Panc1 (cell line): ENCODE measurements at regions not wholly inside any gene's neighbourhood (a gene's known extent, or its start where the extent isn't known, plus 50 kb on each side); places are given as distances from the start of the nearest gene placed in this dataset.

ENCODE experiments used
- ATAC-seq: fragments of 200-7000 bp; cut with Tn5 transposase; 2 replicates; pipeline ENCODE4 v1.9.1; 2020; ENCODE audit warnings: mild to moderate bottlenecking, moderate library complexity
- BruUV-seq: library from RNA; stranded (reverse); fragments of 400-500 nt; replicated peaks from 2 replicates; lab custom pipeline; 2021; lab: Mats Ljungman, UMichigan
- CTCF ChIA-PET: fragments of 300-600 bp; sonication (Branson Sonifier 250); formaldehyde crosslinking; loops from one replicate; lab custom pipeline; 2022; ENCODE audit warnings: antibody characterized with exemption; lab: Charles Lee
- POLR2A ChIA-PET: fragments of 300-600 bp; sonication (Branson Sonifier 250); formaldehyde crosslinking; loops from one replicate; lab custom pipeline; 2022; ENCODE audit warnings: antibody characterized with exemption; lab: Charles Lee
- DNase-seq: peaks from one replicate; pipeline ENCODE4 v3.0.0-alpha.2; 2010; ENCODE audit warnings: low read depth, low spot score
- H3K27ac ChIP-seq: 2 replicates; pipeline ENCODE4 v1.5.1; 2011; ENCODE audit warnings: mild to moderate bottlenecking, low read length, inconsistent platforms
- H3K27me3 ChIP-seq: fragments of 200-500 bp; sonication (Bioruptor generic); 2 replicates; pipeline ENCODE4 v1.6.0; 2014; ENCODE audit warnings: low read length, inconsistent platforms; ENCODE audit not compliant: control insufficient read depth, insufficient read depth
- H3K36me3 ChIP-seq: fragments of 200-500 bp; sonication (Bioruptor generic); 2 replicates; pipeline ENCODE4 v1.5.1; 2014; ENCODE audit warnings: inconsistent platforms, mild to moderate bottlenecking, low read length, moderate library complexity; ENCODE audit not compliant: control insufficient read depth, insufficient read depth
- H3K4me1 ChIP-seq: 2 replicates; pipeline ENCODE4 v1.5.1; 2011; ENCODE audit warnings: inconsistent platforms, mild to moderate bottlenecking, low read length, moderate library complexity; ENCODE audit not compliant: control insufficient read depth, insufficient read depth
- H3K4me3 ChIP-seq, 2 experiments: 2 replicates each; pipeline ENCODE4 v1.5.1; 2011 to 2012; ENCODE audit warnings: low read depth in 2 of 2, low read length in 2 of 2, mild to moderate bottlenecking in 2 of 2, inconsistent platforms in 1 of 2, moderate library complexity in 1 of 2
- H3K9me3 ChIP-seq: fragments of 200-500 bp; sonication (Bioruptor generic); 2 replicates; pipeline ENCODE4 v1.5.1; 2014; ENCODE audit warnings: low read depth, mild to moderate bottlenecking, inconsistent platforms, low read length, moderate library complexity; ENCODE audit not compliant: control insufficient read depth, insufficient read depth
- POLR2AphosphoS5 ChIP-seq: IDR thresholded peaks from 2 replicates; pipeline ENCODE4 v1.6.1; 2012; ENCODE audit warnings: mild to moderate bottlenecking, low read depth, low read length, moderate library complexity
- SIN3A ChIP-seq: IDR thresholded peaks from 2 replicates; pipeline ENCODE4 v1.6.1; 2012; ENCODE audit warnings: low read depth, mild to moderate bottlenecking, low read length, moderate library complexity, borderline replicate concordance; ENCODE audit not compliant: insufficient read depth
- TCF7L2 ChIP-seq: IDR thresholded peaks from 2 replicates; pipeline ENCODE4 v1.6.1; 2011; ENCODE audit warnings: mild to moderate bottlenecking, low read depth, low read length, inconsistent platforms
- in situ Hi-C: cut with HindIII; loops from 2 replicates; pipeline ENCODE4 v1.10.0; 2016; ENCODE audit warnings: low sequenced_read_pairs, low pct_unique_long_range_greater_than_20kb
- intact Hi-C: fragments of 100-400 bp; cut with micrococcal nuclease; formaldehyde crosslinking; loops from one replicate; pipeline ENCODE4 v1.10.0; 2022; ENCODE audit not compliant: unreplicated experiment
- TF ChIP-seq, protein P1 (sequence below): fragments of 450-650 bp; IDR thresholded peaks from 2 replicates; pipeline ENCODE4 v1.5.1; 2017; ENCODE audit warnings: mild to moderate bottlenecking
- TF ChIP-seq, protein P2 (sequence below), 2 experiments: IDR thresholded peaks; 2 replicates each; pipeline ENCODE4 v1.6.1; 2011 to 2012; ENCODE audit warnings: low read depth in 2 of 2, control low read depth in 1 of 2, low read length in 1 of 2, mild to moderate bottlenecking in 1 of 2, moderate library complexity in 1 of 2; ENCODE audit not compliant: insufficient read depth in 1 of 2

DNA sequence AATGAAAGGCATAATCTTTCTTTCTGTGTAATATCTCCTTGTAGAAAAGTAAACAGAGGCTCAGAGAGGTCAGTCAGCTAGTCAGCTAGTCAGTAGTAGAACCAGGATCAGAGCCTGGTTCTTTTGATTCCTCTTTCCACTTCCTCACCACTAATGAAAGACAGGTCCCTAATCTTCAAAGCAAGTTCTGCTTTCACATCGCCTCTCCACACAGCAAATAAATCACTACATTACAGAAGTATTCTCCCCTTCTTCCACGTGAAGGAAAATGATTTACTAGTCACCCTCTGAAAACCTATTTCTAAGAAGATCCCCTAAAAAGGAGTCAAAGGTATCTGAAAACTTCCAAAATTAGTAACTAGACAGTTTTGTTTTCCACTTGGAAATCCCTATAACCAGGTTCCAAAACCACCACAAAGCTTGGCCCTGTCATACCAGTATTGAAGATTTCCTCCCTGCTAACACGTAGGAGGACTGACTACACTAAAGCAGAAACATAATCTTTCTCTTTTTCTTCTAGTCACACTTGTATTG is 140.5 kb upstream of the TARS1 start:
- Histone ChIP-seq H3K36me3 (no peaks in the 10 kb centered on the region), H3K9me3 (no peaks in the 10 kb centered on the region), H3K4me3 (no peak overlapping the region), H3K27ac (no peak overlapping the region), H3K27me3 (no peaks in the 10 kb centered on the region), H3K4me1 (no peaks in the 10 kb centered on the region)
- ATAC-seq, result no peak
- no peak for TF ChIP-seq SIN3A
- TF ChIP-seq, protein P1, sequence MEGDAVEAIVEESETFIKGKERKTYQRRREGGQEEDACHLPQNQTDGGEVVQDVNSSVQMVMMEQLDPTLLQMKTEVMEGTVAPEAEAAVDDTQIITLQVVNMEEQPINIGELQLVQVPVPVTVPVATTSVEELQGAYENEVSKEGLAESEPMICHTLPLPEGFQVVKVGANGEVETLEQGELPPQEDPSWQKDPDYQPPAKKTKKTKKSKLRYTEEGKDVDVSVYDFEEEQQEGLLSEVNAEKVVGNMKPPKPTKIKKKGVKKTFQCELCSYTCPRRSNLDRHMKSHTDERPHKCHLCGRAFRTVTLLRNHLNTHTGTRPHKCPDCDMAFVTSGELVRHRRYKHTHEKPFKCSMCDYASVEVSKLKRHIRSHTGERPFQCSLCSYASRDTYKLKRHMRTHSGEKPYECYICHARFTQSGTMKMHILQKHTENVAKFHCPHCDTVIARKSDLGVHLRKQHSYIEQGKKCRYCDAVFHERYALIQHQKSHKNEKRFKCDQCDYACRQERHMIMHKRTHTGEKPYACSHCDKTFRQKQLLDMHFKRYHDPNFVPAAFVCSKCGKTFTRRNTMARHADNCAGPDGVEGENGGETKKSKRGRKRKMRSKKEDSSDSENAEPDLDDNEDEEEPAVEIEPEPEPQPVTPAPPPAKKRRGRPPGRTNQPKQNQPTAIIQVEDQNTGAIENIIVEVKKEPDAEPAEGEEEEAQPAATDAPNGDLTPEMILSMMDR, result peak; percentile 28; the same call in 1 of the 2 replicates
- POLR2A ChIA-PET, result no interaction called here
- no TSS peak for BruUV-seq
- no peak for DNase-seq
- intact Hi-C loops, result loop anchor here (5.0 kb wide), 1 partner anchor 593 kb away; no protein-coding TSS in a partner anchor
- in situ Hi-C loops, result no loop called here
- CTCF ChIA-PET, result no interaction called here

DNA sequence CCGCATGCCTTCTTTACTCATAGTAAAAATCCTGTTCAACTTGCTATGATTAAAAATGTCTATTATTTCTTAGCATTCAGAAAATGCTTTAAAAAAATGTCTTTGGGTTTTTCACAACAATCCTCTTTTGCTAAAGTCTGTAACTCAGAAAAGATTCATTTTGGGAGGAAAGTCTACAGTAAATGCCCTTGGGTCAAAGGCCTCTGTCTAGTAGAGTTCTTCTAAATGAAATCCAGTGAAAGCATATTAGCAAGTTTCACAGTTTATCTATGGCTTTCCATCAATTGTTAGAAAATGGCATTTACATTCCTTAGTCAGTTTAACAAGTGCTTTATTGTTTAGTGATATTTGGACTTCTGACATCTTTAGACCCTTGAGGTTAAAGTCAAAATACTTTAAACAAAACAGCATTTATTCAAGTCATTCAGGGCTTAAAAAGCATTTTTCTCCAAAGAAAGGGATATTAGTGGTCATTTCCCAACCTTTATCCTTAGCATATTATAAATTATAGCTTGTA is 137.1 kb upstream of the TARS1 start:
- H3K4me3 ChIP-seq, result no peak overlapping the region
- DNase-seq (no peak), ATAC-seq (no peak)
- BruUV-seq, result no TSS peak
- ChIA-PET POLR2A (no interaction called here), CTCF (no interaction called here)
- H3K27me3 ChIP-seq, result no peaks in the 10 kb centered on the region
- no peaks in the 10 kb centered on the region for H3K9me3 ChIP-seq
- no peak overlapping the region for H3K27ac ChIP-seq
- in situ Hi-C loops, result no loop called here
- intact Hi-C loops, result loop anchor here (5.0 kb wide), 1 partner anchor 596 kb away; no protein-coding TSS in a partner anchor
- TF ChIP-seq, protein P1, result no peak
- TF ChIP-seq POLR2AphosphoS5, result no peak
- no peak for TF ChIP-seq TCF7L2
- no peak for TF ChIP-seq SIN3A
- TF ChIP-seq, protein P2, sequence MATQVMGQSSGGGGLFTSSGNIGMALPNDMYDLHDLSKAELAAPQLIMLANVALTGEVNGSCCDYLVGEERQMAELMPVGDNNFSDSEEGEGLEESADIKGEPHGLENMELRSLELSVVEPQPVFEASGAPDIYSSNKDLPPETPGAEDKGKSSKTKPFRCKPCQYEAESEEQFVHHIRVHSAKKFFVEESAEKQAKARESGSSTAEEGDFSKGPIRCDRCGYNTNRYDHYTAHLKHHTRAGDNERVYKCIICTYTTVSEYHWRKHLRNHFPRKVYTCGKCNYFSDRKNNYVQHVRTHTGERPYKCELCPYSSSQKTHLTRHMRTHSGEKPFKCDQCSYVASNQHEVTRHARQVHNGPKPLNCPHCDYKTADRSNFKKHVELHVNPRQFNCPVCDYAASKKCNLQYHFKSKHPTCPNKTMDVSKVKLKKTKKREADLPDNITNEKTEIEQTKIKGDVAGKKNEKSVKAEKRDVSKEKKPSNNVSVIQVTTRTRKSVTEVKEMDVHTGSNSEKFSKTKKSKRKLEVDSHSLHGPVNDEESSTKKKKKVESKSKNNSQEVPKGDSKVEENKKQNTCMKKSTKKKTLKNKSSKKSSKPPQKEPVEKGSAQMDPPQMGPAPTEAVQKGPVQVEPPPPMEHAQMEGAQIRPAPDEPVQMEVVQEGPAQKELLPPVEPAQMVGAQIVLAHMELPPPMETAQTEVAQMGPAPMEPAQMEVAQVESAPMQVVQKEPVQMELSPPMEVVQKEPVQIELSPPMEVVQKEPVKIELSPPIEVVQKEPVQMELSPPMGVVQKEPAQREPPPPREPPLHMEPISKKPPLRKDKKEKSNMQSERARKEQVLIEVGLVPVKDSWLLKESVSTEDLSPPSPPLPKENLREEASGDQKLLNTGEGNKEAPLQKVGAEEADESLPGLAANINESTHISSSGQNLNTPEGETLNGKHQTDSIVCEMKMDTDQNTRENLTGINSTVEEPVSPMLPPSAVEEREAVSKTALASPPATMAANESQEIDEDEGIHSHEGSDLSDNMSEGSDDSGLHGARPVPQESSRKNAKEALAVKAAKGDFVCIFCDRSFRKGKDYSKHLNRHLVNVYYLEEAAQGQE (IDR thresholded peaks at IDR 0.05; ENCODE audit: insufficient read depth in 1 of 2, low read depth in 2 of 2, low read length in 1 of 2), result no peak
- no peaks in the 10 kb centered on the region for H3K36me3 ChIP-seq
- no peaks in the 10 kb centered on the region for H3K4me1 ChIP-seq
